HepG2 (cell line): ENCODE measurements at regions not wholly inside any gene's neighbourhood (a gene's known extent, or its start where the extent isn't known, plus 50 kb on each side); places are given as distances from the start of the nearest gene placed in this dataset.

ENCODE experiments used
- BCL6 ChIP-seq: IDR thresholded peaks from 2 replicates; pipeline ENCODE4 v1.6.1; 2016; ENCODE audit warnings: missing genetic modification reagents, missing compliant biosample characterization
- GMEB1 ChIP-seq: sonication (generic); formaldehyde crosslinking; IDR thresholded peaks from 2 replicates; pipeline ENCODE4 v1.5.1; 2020; ENCODE audit warnings: missing genetic modification reagents, mild to moderate bottlenecking, borderline replicate concordance
- HMG20A ChIP-seq: IDR thresholded peaks from 2 replicates; pipeline ENCODE4 v1.6.1; 2016; ENCODE audit warnings: borderline replicate concordance
- HMGXB4 ChIP-seq, 2 experiments: sonication (generic) in 1 of 2; formaldehyde crosslinking in 1 of 2; IDR thresholded peaks; 2 replicates each; pipeline versions ENCODE4 v1.4.0 to v1.6.1; 2018 to 2020; ENCODE audit warnings: missing genetic modification reagents in 2 of 2, borderline replicate concordance in 1 of 2, low read depth in 1 of 2, mild to moderate bottlenecking in 1 of 2, missing biosample characterization in 1 of 2
- HNF4A ChIP-seq: sonication (generic); formaldehyde crosslinking; IDR thresholded peaks from 2 replicates; pipeline ENCODE4 v1.4.0; 2020; ENCODE audit warnings: missing genetic modification reagents
- KMT2B ChIP-seq: IDR thresholded peaks from 2 replicates; pipeline ENCODE4 v1.6.1; 2016; ENCODE audit warnings: missing genetic modification reagents, missing compliant biosample characterization
- MNT ChIP-seq: fragments of 450-650 bp; IDR thresholded peaks from 2 replicates; pipeline ENCODE4 v1.6.1; 2016
- POLR2A ChIP-seq, 2 experiments: IDR thresholded peaks; 2 replicates each; pipeline ENCODE4 v1.6.1; 2011; ENCODE audit warnings: low read depth in 2 of 2, low read length in 2 of 2, mild to moderate bottlenecking in 1 of 2, moderate library complexity in 1 of 2; ENCODE audit not compliant: insufficient read depth in 1 of 2
- SP140L ChIP-seq: sonication (generic); formaldehyde crosslinking; IDR thresholded peaks from 2 replicates; pipeline ENCODE4 v1.4.0; 2020; ENCODE audit warnings: missing genetic modification reagents, borderline replicate concordance
- TARDBP ChIP-seq: sonication (generic); formaldehyde crosslinking; IDR thresholded peaks from 2 replicates; pipeline ENCODE4 v1.8.0; 2022; ENCODE audit warnings: mild to moderate bottlenecking, missing genetic modification reagents
- TEAD3 ChIP-seq: optimal IDR thresholded peaks from 2 replicates; pipeline ENCODE3; 2016; ENCODE audit warnings: borderline replicate concordance
- TRIM24 ChIP-seq: sonication (generic); formaldehyde crosslinking; IDR thresholded peaks from 2 replicates; pipeline ENCODE4 v1.8.0; 2022; ENCODE audit warnings: mild to moderate bottlenecking, missing genetic modification reagents
- YEATS4 ChIP-seq: sonication (generic); formaldehyde crosslinking; IDR thresholded peaks from 2 replicates; pipeline ENCODE4 v1.4.0; 2020; ENCODE audit warnings: missing genetic modification reagents, borderline replicate concordance
- ZGPAT ChIP-seq: IDR thresholded peaks from 2 replicates; pipeline ENCODE4 v1.6.1; 2016; ENCODE audit warnings: mild to moderate bottlenecking
- ZNF12 ChIP-seq: sonication (generic); formaldehyde crosslinking; IDR thresholded peaks from 2 replicates; pipeline ENCODE4 v1.5.0; 2020; ENCODE audit warnings: missing genetic modification reagents
- ZNF264 ChIP-seq: sonication (generic); formaldehyde crosslinking; IDR thresholded peaks from 2 replicates; pipeline ENCODE4 v1.4.0; 2020; ENCODE audit warnings: missing genetic modification reagents
- ZNF296 ChIP-seq: sonication (generic); formaldehyde crosslinking; conservative IDR thresholded peaks from 2 replicates; pipeline ENCODE4 v1.5.0; 2020; ENCODE audit warnings: mild to moderate bottlenecking, missing genetic modification reagents
- ZNF337 ChIP-seq: sonication (generic); formaldehyde crosslinking; IDR thresholded peaks from 2 replicates; pipeline ENCODE4 v1.5.1; 2020; ENCODE audit warnings: missing genetic modification reagents, low read depth, mild to moderate bottlenecking, borderline replicate concordance
- ZNF512B ChIP-seq: sonication (generic); formaldehyde crosslinking; IDR thresholded peaks from 2 replicates; pipeline ENCODE4 v1.5.1; 2020; ENCODE audit warnings: missing genetic modification reagents, mild to moderate bottlenecking, borderline replicate concordance
- ZNF546 ChIP-seq: sonication (generic); formaldehyde crosslinking; conservative IDR thresholded peaks from 2 replicates; pipeline ENCODE4 v1.8.1; 2023; ENCODE audit warnings: mild to moderate bottlenecking, missing genetic modification reagents
- ZNF644 ChIP-seq: IDR thresholded peaks from 2 replicates; pipeline ENCODE4 v1.6.1; 2016; ENCODE audit warnings: low read depth
- ZNF878 ChIP-seq: sonication (generic); formaldehyde crosslinking; IDR thresholded peaks from 2 replicates; pipeline ENCODE4 v1.8.1; 2023; ENCODE audit warnings: mild to moderate bottlenecking, missing genetic modification reagents, moderate library complexity

GRCh38 chr5:74538206-74538661 is 102.3 kb downstream of the ENC1 start (continued):
- TF ChIP-seq ZGPAT (CRISPR knock-in tag): peak; percentile 70
- peak; percentile 84; the same call in 1 of the 2 replicates for TF ChIP-seq ZNF644 (CRISPR knock-in tag)
- 0 out of 4 replicates have a peak, but pooled peaks of 1 of the 2 experiments have one; percentile 18 for TF ChIP-seq POLR2A (IDR thresholded peaks at IDR 0.05; ENCODE audit: insufficient read depth in 1 of 2, low read depth in 2 of 2, low read length in 2 of 2)
- peak; percentile 54; the same call in 1 of the 2 replicates for TF ChIP-seq KMT2B (CRISPR knock-in tag)
- TF ChIP-seq ZNF546: no peak
- no peak for TF ChIP-seq MNT
- TF ChIP-seq ZNF878 (CRISPR knock-in tag): 0 out of 2 replicates have a peak, but pooled peaks have one; percentile 31
- peak; percentile 81 for TF ChIP-seq HMG20A (CRISPR knock-in tag)
- peak; percentile 91 for TF ChIP-seq TRIM24
- TF ChIP-seq ZNF264 (CRISPR knock-in tag): peak; percentile 61; the same call in 1 of the 2 replicates
- TF ChIP-seq HNF4A (CRISPR knock-in tag): peak; percentile 95
- TF ChIP-seq ZNF512B (CRISPR knock-in tag): 0 out of 2 replicates have a peak, but pooled peaks have one; percentile 66
- TF ChIP-seq ZNF12 (CRISPR knock-in tag): peak; percentile 80; the same call in 1 of the 2 replicates
- peak in 1 of 2 experiments; percentile 57; a peak in 1 of 4 replicates for TF ChIP-seq HMGXB4 (CRISPR knock-in tag; IDR thresholded peaks at IDR 0.05; ENCODE audit: borderline replicate concordance in 1 of 2, low read depth in 1 of 2)
- peak; percentile 70 for TF ChIP-seq TEAD3 (CRISPR knock-in tag)
- 0 out of 2 replicates have a peak, but pooled peaks have one; percentile 29 for TF ChIP-seq GMEB1
- no peak for TF ChIP-seq YEATS4
- peak; percentile 84 for TF ChIP-seq BCL6 (CRISPR knock-in tag)
- 0 out of 2 replicates have a peak, but pooled peaks have one; percentile 26 for TF ChIP-seq SP140L (CRISPR knock-in tag)
- TF ChIP-seq ZNF337: no peak
- no peak for TF ChIP-seq ZNF296 (CRISPR knock-in tag)
- TF ChIP-seq TARDBP (CRISPR knock-in tag): peak; percentile 96
